KBM-7 (cell line): ENCODE measurements at regions not wholly inside any gene's neighbourhood (a gene's known extent, or its start where the extent isn't known, plus 50 kb on each side); places are given as distances from the start of the nearest gene placed in this dataset.
A peak's percentile ranks its signal among the peaks of the same experiment; 100 is the strongest.

Experiments used
- DNase-seq: peaks from one replicate; pipeline ENCODE4 v3.0.0-alpha.2; 2015
- in situ Hi-C: fragments of 300-500 bp; cut with MboI; formaldehyde crosslinking; loops from 2 replicates; pipeline ENCODE4 v1.14.3; 2020; ENCODE audit warnings: low sequenced_read_pairs, low pct_unique_long_range_greater_than_20kb, mixed read lengths

GRCh38 chr21:16154951-16155635 is 425.3 kb downstream of the USP25 start:
- in situ Hi-C loops = no loop called here
- no peak for DNase-seq

GRCh38 chr21:16156841-16157489 is 427.2 kb downstream of the USP25 start:
- in situ Hi-C loops = no loop called here

GRCh38 chr21:16159213-16159970 is 429.6 kb downstream of the USP25 start:
- in situ Hi-C loops = no loop called here
- DNase-seq = no peak

More at GRCh38 chr21:16156841-16157489, 427.2 kb downstream of the USP25 start:
- no peak for DNase-seq

GRCh38 chr21:16159971-16160350 is 430.2 kb downstream of the USP25 start:
- in situ Hi-C loops = no loop called here
- DNase-seq = no peak

GRCh38 chr21:16162953-16163352 is 433.2 kb downstream of the USP25 start:
- DNase-seq = no peak
- in situ Hi-C loops = no loop called here

GRCh38 chr21:16169102-16169511 is 439.3 kb downstream of the USP25 start:
- no peak for DNase-seq
- in situ Hi-C loops = no loop called here

- no peak for DNase-seq
- in situ Hi-C loops = no loop called here
These were observed 440.0 kb downstream of the USP25 start for GRCh38 chr21:16169779-16170178.

GRCh38 chr21:16176570-16176969 is 446.8 kb downstream of the USP25 start:
- in situ Hi-C loops = no loop called here
- DNase-seq = no peak

- no peak for DNase-seq
- in situ Hi-C loops = no loop called here
These were observed 447.8 kb downstream of the USP25 start for GRCh38 chr21:16177532-16177931.

- DNase-seq = peak; percentile 29
- in situ Hi-C loops = no loop called here
These were observed 450.0 kb downstream of the USP25 start for GRCh38 chr21:16179773-16180172.

- DNase-seq = peak; percentile 13
- in situ Hi-C loops = no loop called here
These were observed 450.8 kb downstream of the USP25 start for GRCh38 chr21:16180614-16181013.

- in situ Hi-C loops = no loop called here
- DNase-seq = no peak
These were observed 451.2 kb downstream of the USP25 start for GRCh38 chr21:16181018-16181417.

GRCh38 chr21:16185766-16186165 is 456.0 kb downstream of the USP25 start:
- in situ Hi-C loops = no loop called here
- no peak for DNase-seq

GRCh38 chr21:16186742-16187141 is 457.0 kb downstream of the USP25 start:
- DNase-seq = no peak
- in situ Hi-C loops = no loop called here

- DNase-seq = no peak
- in situ Hi-C loops = no loop called here
These were observed 458.0 kb downstream of the USP25 start for GRCh38 chr21:16187603-16188301.

GRCh38 chr21:16192902-16193301 is 463.1 kb downstream of the USP25 start:
- no peak for DNase-seq
- in situ Hi-C loops = no loop called here

GRCh38 chr21:16193496-16194094 is 463.8 kb downstream of the USP25 start:
- no peak for DNase-seq
- in situ Hi-C loops = no loop called here

- DNase-seq = peak; percentile 97
- in situ Hi-C loops = no loop called here
These were observed 464.5 kb downstream of the USP25 start for GRCh38 chr21:16194095-16194787.
